Tibial artery (tissue), 4 donors: ENCODE measurements at regions not wholly inside any gene's neighbourhood (a gene's known extent, or its start where the extent isn't known, plus 50 kb on each side); places are given as distances from the start of the nearest gene placed in this dataset.

Source experiments
- DNase-seq, 2 donors: peaks; one replicate each; pipeline ENCODE4 v3.0.0-alpha.2; 2019
- H3K27ac ChIP-seq, 2 donors: fragments of 200-600 bp; sonication (generic) in 1 of 2; 1 replicate in 1 of 2; 2 replicates in 1 of 2; pipeline ENCODE4 v1.5.1; 2018 to 2019; ENCODE audit warnings: mild to moderate bottlenecking in 1 of 2
- H3K27me3 ChIP-seq, 2 donors: fragments of 200-600 bp; sonication (generic) in 1 of 2; one replicate each; pipeline versions ENCODE4 v1.5.1 to v1.6.0; 2016 to 2019
- H3K36me3 ChIP-seq, 3 donors: fragments of 200-600 bp; sonication (generic) in 2 of 3; one replicate each; pipeline ENCODE4 v1.5.1; 2016 to 2019; ENCODE audit warnings: mild to moderate bottlenecking in 2 of 3
- H3K4me1 ChIP-seq, 4 donors: fragments of 200-600 bp; sonication (generic) in 2 of 4; 1 replicate in 3 of 4; 2 replicates in 1 of 4; pipeline ENCODE4 v1.5.1; 2016 to 2019
- H3K4me3 ChIP-seq, 2 donors: fragments of 200-600 bp; sonication (generic) in 1 of 2; 1 replicate in 1 of 2; 2 replicates in 1 of 2; pipeline ENCODE4 v1.5.1; 2018 to 2019; ENCODE audit warnings: mild to moderate bottlenecking in 2 of 2
- H3K9me3 ChIP-seq, 3 donors: fragments of 200-600 bp; sonication (generic) in 1 of 3; one replicate each; pipeline ENCODE4 v1.5.1; 2016 to 2019
- intact Hi-C: fragments of 100-400 bp; cut with DNase I; formaldehyde crosslinking; loops from one replicate; pipeline ENCODE4 v1.15.0; 2023; ENCODE audit warnings: low total_unique reads
- TF ChIP-seq, protein P1 (sequence below), 2 experiments: fragments of 200-600 bp in 1 of 2; fragments of 450-650 bp in 1 of 2; IDR thresholded peaks; one replicate each; pipeline ENCODE4 v1.5.1; 2017 to 2019; ENCODE audit warnings: antibody characterized with exemption in 2 of 2, mild to moderate bottlenecking in 1 of 2, moderate library complexity in 1 of 2

DNA sequence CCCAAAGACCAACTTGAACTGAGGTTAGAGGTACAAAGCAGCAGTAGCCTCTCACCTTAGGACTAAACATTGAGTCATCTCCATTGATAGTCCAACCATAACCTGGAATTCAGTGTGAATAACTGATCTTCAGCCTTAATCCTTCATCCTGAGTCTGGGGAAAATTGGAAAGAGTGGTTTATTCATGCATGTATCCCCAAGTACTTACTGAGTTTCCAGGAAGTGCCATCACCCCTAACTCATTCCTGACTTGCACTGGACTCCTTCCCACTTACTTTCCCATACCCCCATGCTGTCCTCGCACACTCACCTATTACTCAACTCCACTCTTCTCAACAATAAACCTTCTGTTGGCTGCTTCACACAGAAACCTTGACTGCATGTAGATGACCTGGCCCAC lies 161.4 kb upstream of the ZNF462 start:
- no peaks in the 10 kb centered on the region for H3K9me3 ChIP-seq
- no peaks in the 10 kb centered on the region for H3K36me3 ChIP-seq
- H3K27me3 ChIP-seq, result no peaks in the 10 kb centered on the region
- H3K27ac ChIP-seq, result no peak overlapping the region
- DNase-seq, result no peak
- no peak overlapping the region for H3K4me3 ChIP-seq
- intact Hi-C loops, result no loop called here
- H3K4me1 ChIP-seq, result peaks cover 0 to 11% (median 6%) of the 10 kb centered on the region in 4 donors
- TF ChIP-seq, protein P1, sequence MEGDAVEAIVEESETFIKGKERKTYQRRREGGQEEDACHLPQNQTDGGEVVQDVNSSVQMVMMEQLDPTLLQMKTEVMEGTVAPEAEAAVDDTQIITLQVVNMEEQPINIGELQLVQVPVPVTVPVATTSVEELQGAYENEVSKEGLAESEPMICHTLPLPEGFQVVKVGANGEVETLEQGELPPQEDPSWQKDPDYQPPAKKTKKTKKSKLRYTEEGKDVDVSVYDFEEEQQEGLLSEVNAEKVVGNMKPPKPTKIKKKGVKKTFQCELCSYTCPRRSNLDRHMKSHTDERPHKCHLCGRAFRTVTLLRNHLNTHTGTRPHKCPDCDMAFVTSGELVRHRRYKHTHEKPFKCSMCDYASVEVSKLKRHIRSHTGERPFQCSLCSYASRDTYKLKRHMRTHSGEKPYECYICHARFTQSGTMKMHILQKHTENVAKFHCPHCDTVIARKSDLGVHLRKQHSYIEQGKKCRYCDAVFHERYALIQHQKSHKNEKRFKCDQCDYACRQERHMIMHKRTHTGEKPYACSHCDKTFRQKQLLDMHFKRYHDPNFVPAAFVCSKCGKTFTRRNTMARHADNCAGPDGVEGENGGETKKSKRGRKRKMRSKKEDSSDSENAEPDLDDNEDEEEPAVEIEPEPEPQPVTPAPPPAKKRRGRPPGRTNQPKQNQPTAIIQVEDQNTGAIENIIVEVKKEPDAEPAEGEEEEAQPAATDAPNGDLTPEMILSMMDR (IDR thresholded peaks at IDR 0.05), result no peak

- H3K4me3 ChIP-seq, result no peak overlapping the region
- H3K27me3 ChIP-seq, result no peaks in the 10 kb centered on the region
- peaks cover 0 to 5% (median 2%) of the 10 kb centered on the region in 4 donors for H3K4me1 ChIP-seq
- DNase-seq, result no peak
- TF ChIP-seq, protein P1 (IDR thresholded peaks at IDR 0.05), result no peak
- H3K36me3 ChIP-seq, result no peaks in the 10 kb centered on the region
- H3K27ac ChIP-seq, result no peak overlapping the region
- no peaks in the 10 kb centered on the region for H3K9me3 ChIP-seq
- intact Hi-C loops, result no loop called here
These were observed 158.8 kb upstream of the ZNF462 start for GRCh38 chr9:106704056-106704615.

DNA sequence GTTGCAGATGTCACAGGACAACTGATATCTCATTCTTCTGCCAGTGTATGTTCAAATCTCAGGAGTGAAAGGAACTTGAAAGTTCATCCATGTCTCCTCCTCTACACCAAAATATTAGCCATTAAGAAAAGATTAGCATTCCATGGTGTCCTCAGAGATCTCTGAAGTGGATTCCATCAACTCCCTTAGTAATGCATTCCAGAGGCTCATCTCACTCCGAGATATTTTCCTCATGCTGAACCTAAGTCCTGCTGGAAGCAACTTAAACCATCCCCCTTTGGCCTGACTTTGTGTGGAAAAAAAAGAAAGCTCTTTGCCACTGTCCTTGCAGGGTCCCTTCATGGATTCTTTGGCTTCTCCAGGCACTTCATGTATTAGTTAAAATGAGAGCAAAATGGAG lies 155.7 kb upstream of the ZNF462 start:
- intact Hi-C loops, result no loop called here
- Histone ChIP-seq H3K27me3 (no peaks in the 10 kb centered on the region), H3K4me3 (no peak overlapping the region), H3K36me3 (no peaks in the 10 kb centered on the region), H3K9me3 (no peaks in the 10 kb centered on the region), H3K27ac (no peak overlapping the region), H3K4me1 (peaks cover 0 to 5% (median 2%) of the 10 kb centered on the region in 4 donors)
- TF ChIP-seq, protein P1 (IDR thresholded peaks at IDR 0.05), result no peak
- no peak for DNase-seq

- no peaks in the 10 kb centered on the region for H3K27me3 ChIP-seq
- H3K36me3 ChIP-seq, result no peaks in the 10 kb centered on the region
- TF ChIP-seq, protein P1 (IDR thresholded peaks at IDR 0.05), result no peak
- H3K27ac ChIP-seq, result no peak overlapping the region
- no peak overlapping the region for H3K4me3 ChIP-seq
- peaks cover 0 to 5% (median 2%) of the 10 kb centered on the region in 4 donors for H3K4me1 ChIP-seq
- no peaks in the 10 kb centered on the region for H3K9me3 ChIP-seq
- intact Hi-C loops, result no loop called here
- no peak for DNase-seq
These were observed 155.1 kb upstream of the ZNF462 start for GRCh38 chr9:106707738-106708474.

DNA sequence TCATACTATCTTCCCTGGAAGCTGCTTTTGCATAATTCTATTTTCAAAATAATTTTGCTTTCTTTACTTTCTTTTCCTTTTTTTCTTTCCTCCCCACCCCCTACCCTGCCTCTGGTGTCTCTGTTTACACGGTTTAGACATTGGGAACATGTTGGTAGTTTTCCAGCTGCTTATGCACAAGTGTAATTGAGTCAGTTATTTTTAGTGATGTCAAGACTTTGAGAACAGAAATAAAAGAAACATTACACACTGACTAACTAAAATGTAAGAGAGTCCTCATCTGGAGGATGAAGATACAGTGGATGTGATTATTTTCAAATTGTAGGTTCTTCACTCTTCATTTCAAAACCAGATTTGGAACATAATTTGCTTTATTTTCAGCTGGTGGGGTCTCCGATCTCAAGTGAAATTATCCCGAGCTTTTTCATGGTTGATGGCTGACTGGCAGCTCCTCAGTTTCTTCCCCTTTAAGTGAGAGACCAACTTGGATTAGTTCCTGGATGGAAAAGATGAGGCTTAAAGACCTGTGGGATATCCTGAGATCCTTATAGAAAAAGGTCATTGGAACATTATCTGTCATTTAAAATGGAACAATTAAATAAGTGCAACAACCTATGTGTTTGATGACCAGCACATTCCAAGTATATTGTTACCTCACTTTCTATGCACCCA lies 154.4 kb upstream of the ZNF462 start:
- H3K27me3 ChIP-seq, result no peaks in the 10 kb centered on the region
- DNase-seq, result no peak
- no peaks in the 10 kb centered on the region for H3K9me3 ChIP-seq
- H3K4me3 ChIP-seq, result no peak overlapping the region
- H3K36me3 ChIP-seq, result no peaks in the 10 kb centered on the region
- peaks cover 0 to 5% (median 2%) of the 10 kb centered on the region in 4 donors for H3K4me1 ChIP-seq
- intact Hi-C loops, result no loop called here
- no peak overlapping the region for H3K27ac ChIP-seq
- TF ChIP-seq, protein P1 (IDR thresholded peaks at IDR 0.05), result no peak
